Activated CD4-positive, alpha-beta T cell treated with anti-CD3 and anti-CD28 coated beads for 4 hours (primary cell): ENCODE measurements at regions not wholly inside any gene's neighbourhood (a gene's known extent, or its start where the extent isn't known, plus 50 kb on each side); places are given as distances from the start of the nearest gene placed in this dataset.
"Not testable (repeated sequence)": the region's sequence is repeated elsewhere in the genome, so short reads cannot be mapped to it uniquely, and the experiment has no call there.

Experiments used
- DNase-seq, 2 donors: peaks; one replicate each; pipeline ENCODE4 v3.0.0-alpha.2; 2020

DNA sequence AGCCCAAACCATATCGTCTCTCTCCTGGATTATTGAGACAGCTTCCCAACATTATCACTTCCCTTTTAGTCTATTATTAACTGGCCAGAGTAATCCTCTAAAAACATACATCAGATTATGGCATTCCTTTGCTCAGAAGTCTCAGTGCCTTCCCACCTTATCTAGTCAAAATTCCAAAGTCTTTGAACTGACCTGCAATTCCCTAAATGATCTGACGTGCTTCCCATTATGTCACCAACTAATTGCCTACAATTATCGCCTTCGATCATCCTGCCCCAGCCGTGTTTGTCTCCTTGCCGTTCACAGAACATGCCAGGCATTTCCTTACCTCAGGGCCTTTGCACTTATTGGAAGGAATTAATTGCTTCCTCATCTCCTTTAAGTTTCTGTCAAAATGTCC lies 332.4 kb downstream of the IRS1 start:
- DNase-seq = no peak

DNA sequence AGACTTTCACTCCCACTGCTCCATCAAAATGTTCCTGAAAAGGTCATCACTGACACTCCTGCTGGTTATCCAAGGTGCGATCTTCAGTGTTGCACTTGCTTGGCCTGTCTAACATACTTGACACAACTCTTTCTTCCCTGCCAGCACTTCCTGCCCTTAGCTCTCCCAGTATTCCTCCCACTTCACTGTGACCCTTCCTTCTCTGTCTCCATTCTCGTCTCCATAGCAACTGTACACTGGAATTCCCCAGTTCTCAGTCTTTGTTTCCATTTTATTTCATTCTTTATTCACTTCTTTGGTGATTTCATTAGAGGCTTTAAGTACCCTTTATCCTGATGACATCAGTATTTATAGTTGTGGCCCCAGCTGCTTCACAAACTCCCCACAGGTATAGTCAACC lies 333.0 kb downstream of the IRS1 start:
- DNase-seq = no peak

DNA sequence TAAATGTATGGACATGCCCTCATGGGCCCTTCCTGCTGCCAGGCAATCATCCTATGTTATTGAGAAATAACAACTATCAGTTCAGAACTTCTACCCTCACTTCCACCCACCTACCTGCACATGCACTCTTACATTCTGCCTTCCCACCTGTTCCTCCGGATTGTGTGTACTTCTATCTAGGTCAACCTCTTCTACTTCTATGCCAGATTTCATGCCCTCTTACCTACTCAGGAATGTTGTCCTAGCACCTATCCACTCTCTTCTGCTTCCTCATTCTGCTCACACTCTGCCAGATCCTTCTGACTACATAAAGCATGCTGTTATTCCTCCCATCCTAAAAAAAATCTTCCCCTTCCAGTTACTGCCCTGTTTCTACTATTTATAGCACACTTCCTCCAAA lies 333.5 kb downstream of the IRS1 start:
- DNase-seq = no peak

DNA sequence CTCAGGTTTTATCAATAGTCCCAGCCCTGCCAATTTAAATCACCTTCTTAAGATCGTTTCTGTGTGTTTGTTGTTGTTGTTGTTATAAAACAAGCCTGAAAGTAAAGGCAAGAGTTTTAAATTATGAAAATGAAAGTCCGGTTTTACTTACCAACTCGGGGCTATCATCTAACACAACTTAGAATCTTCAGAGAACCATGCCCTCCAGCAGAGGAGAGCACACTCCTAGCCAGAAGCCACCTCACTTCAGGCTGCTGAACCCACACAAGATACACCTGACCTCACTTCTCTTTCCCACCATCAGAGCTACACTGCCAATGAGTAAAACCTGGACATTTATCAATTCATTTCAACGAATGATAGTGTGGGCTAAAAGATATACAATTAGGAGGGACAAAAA lies 335.2 kb downstream of the IRS1 start:
- no peak for DNase-seq

DNA sequence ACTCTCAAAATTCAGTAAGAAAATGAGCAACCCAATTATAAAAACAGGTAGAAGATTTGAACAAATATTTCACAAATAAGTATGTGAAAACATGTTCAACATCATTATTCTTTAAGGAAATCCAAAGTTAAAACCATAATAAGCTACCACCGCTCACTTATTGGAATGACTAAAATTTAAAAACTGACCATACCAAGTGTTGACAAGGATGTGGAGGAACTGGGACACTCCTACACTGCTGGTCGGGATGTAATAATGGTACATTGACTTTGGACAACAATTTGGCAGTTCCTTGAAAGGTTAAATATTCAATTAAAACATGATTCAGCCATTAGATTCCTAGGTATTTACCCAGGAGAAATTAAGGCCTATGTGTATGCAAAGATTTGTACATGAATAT lies 336.5 kb downstream of the IRS1 start:
- no peak for DNase-seq

DNA sequence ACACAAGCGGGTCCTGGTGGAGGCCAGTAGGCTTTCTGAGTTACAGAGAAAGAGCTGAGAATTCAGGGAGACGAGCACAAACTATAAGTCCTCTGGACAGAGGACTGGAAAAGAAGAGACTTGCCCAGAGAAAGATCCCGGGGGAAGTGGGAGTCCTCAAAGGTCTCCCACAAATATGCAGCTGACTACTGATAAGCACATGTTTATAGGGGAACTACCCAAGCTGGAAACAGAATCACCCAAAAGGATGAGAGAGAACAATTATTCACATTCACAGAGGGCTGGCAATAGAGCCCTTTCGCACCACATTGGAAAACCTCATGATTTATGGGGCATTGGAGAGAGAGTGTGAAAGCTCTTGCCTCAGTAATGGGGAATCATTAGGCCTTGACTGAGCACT lies 337.6 kb downstream of the IRS1 start:
- DNase-seq = no peak

DNA sequence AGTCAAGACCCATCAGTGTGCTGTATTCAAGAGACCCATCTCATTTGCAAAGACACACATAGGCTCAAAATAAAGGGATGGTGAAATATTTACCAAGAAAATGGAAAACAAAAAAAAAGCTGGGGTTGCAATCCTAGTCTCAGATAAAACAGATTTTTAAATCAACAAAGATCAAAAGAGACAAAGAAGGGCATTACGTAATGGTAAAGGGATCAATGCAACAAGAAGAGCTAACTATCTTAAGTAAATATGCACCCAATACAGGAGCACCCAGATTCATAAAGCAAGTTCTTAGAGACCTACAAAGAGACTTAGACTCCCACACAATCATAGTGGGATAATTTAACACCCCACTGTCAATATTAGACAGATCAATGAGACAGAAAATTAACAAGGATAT lies 343.5 kb downstream of the IRS1 start:
- not testable (repeated sequence) for DNase-seq

DNA sequence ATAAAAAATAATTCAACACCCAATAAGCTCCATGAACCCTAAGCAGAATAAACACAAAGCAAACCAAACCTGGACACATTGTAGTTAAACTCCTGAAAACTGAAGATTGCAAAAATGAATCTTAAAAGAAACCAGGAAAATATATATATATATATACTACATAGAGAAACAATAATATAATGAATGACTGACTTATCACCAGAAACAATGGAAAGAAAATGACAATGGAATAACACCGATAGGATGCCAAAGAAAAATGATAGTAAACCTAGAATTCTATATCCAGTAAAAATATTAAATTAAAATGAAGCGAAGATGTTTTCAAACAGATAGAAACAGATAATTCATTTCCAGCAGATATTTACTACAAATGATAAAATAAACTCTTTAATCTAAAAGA lies 346.9 kb downstream of the IRS1 start:
- DNase-seq = no peak

DNA sequence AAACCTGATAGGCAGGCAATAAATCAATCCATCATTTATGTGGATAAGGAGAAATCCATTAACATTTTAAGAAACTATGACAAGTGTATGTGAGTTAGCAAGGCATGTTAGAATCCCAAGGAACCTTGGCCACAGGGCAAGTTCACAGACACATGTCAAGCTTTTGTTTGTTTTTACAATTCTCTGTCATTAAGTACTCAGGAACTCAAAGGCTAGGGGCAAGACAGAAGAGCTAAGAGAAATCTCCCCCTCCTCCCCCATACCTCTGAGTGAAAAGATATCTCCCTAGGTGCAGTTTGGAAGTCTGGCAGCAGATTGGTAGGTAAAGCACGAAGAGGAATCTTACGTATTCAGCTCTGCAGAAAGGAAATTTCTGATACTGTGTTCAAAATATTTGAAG lies 348.1 kb downstream of the IRS1 start:
- DNase-seq = no peak

DNA sequence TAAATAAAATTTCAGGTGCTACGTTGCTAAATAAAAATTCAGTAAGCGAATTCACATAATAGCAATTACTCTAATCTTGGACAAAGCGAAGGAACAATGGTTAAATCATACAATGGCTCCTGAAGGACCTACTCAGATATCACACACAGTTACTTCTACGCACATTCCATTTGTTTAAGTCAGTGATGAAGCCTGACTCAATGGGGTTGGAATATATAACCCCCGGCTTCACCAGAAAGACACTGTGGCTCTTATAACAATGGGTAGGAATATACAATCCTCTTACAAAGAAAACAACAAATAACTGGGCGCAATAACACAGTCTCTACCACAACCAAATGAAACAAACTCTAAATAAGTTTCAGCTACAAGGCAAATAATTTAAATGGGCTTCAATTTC lies 349.5 kb downstream of the IRS1 start:
- no peak for DNase-seq

DNA sequence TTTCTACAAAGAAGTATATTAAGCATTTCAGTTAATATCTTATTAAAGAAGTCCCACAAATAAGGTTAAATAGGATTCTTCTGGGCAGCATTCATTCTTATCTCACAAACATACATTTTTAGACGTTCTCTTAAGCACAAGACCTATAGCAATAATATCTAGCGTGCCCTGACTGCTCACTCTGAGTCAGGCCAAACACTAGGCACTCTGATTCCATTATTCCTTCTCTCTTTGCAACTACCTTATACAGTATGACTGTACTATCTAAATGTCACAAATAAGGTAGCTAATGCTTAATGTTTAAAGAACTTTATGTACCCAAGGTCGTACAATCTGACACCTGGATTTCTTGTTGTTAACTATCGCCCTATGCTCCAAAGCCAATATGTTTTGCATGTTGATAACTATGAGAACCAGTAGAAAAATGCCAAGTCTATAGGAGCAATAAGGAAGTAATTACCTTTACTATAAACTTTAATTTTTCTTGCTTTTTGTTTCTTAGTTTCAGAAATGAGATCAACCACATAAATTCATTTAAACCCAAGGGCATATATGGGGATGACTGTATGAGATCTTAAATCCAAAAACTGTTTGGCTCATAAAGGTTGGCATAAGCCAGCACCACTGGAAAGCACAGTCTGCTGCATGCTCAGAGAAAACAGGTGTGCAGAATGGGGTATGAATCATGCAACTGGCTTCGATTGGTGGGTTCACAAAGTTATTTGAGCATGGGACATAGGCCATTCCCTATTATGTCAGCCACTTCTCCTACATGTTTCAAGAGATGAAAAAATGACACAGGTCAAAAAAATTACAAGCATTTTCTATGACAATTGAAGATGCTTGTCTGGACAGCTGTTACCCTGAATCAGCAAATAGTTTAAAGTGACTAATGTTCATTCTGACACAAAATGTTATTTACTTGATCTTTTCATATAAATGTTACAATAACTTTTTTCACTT lies 352.0 kb downstream of the IRS1 start:
- DNase-seq = no peak

DNA sequence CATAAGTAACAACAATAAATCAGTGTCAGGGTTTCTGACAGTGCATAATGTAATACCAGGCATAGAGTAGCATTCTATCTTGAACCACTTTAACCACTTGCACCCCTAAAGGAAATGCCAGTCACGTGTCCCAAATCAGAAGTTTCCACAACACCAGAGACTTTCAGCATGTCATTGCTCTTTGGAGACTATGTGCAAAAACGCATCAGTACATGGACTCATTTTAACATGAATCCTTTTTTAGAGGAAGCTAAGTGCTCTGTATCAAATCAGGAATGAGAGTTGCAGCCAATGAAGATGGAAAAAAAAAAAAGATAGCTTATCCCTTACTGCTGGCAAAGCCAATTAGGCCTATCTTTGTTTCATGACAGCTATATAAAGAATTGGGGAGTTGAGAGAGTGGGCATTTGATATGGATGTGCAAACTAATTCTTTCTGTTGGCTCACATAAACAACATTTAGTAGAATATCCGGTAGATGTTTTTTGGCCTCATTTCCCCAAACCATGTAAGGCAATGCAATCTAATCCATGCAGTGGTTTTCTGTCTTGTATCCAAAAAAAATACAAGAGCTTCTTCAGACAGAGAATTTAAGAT lies 353.1 kb downstream of the IRS1 start:
- no peak for DNase-seq

DNA sequence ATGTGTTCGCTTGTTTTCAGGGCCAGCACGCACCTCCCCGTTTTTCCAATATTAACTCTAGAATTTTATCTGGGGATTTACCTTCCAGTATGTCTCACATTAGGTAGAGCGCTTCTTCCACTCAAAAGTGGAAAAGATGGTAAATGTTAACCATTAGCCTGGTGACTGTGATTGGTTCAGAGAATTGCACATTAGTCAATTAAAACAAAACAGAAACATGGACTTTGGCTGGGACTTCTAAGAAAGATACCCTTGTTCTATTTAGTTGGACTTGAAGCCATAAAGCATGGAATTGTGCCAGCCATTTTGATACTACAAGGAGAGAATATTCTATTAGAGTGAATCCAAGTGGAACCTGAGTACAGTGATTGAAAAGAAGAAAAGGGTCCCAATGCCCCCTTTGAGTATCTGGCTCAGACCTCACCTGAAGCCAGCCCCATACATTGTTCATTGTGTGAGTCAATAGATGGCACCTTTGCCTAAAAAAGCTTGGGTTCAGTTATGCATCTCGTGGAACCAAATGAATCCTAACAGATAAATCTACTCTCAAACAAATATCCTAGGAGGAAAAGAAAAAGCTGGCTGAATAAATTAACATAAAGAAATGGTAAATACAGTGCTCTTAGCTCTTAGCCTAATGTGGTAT lies 354.3 kb downstream of the IRS1 start:
- DNase-seq = no peak

DNA sequence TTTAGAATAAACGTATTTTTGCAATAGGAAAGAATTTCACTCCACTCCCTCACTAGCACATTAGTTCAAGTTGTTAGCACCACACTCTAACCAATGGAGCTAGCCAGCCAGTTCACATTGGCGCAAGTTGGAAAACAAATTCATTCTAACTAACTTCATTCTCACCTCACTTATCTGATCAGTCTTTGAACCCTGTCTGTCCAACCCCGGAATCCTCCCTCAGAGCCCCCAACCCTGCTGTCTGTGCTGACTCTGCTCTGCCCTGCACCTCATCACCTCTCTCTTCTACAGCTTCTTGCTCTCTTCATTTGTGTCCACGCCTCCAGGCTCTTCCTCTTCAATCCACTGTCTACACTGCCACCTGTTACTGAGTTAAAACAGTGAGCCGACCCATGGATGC lies 356.5 kb downstream of the IRS1 start:
- DNase-seq = no peak

DNA sequence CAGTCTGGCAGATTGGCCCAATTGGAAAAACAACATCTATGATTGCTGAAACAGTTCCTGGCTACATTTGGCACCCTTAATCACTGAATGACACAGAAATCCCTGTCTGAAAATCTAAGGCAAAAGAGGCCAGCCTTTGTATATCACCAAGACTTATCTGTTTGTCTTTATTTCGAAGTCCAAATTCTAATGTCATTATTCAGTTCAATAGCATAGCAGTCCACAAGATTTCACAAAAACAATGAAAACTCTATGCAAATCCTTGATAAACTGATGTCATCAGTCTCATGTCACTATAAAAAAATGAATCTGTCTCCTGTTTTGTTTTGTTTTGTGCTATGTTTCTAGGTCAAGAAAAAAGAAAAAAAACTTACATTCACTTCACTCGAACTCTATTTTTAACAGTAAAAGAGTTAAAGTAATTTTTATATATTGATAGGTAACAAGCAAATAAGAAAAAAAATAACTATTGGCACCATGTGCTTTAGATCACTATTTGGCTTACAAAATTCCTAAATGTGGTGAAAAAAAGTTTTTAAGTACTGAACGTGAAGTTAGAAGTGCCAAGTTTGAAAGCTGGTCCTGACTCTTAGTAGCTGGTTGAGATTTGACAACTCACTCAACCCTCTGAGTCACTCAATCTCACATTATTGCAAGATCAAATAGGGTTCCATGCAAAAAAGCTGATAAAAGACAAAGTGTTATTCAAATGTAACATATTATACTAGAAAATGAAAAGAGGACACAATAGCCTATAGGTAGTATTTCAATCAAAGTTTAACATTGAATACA lies 359.3 kb downstream of the IRS1 start:
- no peak for DNase-seq

DNA sequence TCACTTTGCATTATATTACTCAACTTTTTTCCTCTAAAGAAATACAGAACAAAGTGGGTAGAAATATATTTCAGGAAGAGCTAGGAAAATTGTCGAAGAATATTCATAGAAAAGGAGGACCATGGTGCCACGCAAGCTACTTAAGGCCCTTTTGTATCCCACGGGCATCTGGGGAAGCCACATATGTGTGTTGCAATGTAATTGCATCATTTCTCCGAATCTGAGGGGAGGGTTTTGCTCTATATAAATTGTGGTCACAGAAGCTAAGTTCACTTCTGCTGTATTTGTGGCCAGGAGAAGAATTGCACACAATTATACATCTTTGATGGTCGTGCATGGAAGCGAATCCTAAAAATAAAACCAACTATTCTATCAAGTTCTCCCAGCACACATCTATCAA lies 360.3 kb downstream of the IRS1 start:
- DNase-seq = no peak

DNA sequence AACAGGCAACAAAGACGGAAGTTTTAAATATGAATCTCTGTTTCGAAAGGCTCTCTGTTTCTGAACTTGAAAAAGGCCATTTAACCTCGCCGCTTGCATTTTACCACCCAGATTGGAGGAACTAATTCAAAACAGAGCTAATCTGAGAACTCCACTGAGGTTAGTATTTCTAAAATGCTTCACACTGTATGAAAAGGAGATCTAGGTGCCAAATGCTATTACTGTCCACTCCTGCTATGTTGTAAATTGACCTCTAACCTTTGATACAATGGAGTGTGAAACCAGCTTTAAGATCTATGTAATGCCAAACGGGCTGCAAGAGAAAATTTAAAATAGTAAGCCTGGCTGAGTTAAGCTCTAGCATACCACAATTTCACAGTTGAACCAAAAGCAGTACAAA lies 364.5 kb downstream of the IRS1 start:
- no peak for DNase-seq

DNA sequence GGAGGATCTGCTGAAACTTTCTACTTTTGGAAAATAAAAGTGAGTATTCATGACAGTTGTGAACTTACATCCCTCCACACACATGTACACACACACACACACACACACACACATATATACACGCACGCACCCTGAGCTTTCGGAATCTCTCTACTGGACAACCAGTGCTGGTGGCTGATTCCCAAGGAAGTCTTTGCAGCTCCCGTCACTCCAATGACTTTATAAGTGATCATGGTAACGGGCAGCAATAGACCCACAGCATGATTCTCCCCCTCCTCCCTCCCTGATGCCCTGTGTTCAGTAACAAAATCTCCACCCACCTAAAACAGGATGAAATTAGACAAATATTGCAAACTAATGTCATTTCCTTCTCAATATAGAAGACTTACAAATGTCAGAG lies 364.9 kb downstream of the IRS1 start:
- DNase-seq = no peak

DNA sequence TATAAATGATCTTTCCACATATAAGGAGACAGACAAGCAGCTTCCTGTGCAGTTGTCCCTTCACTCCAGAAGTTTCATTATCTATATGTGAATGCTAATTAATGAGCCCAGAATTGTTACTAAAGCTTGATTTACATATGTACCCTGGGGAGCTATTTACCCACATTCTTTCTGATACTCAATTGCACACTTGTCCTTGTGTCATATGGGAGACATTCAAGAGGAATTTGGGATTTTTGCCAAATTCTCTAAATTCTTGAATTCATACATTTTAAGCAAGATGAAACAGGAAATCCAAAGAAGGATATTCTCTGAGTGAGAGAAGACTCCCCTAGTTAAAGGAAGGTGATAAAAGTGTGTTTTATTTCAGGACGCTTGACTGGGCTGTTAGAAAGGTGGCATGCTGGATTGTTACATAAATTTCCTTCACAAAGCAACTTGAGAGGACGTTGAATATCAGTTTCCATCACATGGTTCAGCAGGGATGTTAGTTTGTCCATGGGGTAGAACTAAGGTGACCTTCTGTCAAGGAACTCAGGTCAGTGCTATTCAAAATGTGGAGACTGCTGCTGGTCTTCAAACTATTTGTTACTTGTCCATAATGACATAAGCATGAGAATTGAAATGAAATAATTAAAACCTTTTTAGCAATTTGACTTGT lies 368.2 kb downstream of the IRS1 start:
- DNase-seq = no peak

DNA sequence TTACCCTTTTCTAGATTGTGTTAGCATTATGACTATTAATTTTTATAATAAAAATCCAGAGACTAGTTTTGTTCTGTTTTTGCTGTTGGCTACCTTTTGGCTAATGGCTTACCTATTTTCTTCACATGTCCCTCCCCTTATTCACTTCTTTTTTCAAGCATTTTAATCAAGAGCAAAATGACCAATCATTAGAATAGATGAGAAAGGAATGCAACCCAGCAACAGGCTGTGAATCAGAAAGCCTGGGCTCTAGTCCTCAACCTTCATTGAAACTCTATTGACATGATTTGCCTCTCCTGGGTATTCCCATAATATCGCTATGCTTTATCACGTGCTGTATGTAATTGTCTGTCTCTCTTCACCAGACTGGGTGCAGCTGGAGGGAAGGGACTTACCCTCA lies 370.1 kb downstream of the IRS1 start:
- no peak for DNase-seq

DNA sequence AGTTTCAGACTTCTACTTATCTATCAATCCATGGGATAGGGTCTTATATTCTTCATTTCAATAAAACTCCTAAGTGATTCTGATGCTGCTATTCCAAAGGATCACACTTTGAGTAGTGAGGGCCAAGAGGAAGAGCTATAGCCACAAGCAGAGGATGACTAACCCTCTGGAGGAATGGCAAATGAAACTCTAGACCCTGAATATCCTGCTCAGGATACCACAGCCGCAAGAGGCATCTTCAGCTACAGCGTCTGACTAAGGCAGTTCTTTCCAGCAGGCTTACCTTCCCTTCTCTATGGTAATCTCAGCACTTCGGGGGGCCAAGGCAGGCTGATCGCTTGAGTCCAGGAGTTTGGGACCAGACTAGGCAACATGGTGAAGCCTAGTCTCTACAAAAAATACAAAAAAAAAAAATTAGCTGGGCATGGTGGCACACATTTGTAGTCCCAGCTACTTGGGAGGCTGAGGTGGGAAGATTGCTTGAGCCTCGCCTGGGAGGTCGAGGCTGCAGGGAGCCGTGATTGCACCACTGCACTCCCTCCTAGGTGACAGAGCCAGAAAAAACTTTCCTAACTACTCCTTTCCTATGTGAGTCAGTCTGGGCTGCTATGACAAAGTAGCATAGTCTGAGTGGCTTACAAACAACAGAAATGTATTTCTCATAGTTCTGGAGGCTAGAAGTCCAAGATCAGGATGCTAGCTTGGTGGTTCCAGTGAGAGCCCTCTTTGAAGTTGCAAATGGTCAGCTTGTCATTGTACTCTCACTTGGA lies 371.9 kb downstream of the IRS1 start:
- no peak for DNase-seq

DNA sequence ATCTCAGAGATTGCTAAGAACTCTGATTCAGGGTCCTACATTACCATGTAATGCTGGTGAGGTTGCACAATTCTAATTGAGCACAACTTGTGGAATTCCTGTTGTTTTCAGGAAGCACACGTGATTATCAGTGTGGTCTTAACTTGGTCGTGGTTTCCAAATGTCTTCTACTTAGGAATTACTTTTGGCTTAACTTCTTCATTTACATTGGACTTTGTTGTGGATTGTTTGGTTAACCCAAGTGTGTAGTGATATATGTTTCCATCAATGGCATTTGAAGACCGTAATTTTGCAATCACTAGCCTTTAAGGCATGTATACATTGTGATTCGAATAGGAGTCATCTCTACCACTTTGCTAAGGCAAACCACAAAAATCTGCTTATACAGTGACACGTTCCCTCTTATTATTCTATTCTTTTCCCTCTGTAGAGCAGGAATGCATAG lies 373.3 kb downstream of the IRS1 start:
- DNase-seq = no peak
